ENCODE measurements at regions not wholly inside any gene's neighbourhood (a gene's known extent, or its start where the extent isn't known, plus 50 kb on each side); places are given as distances from the start of the nearest gene placed in this dataset.

GRCh38 chr14:94717808-94718207, 52.1 kb downstream of the GSC start:
- H3K4me3 ChIP-seq (ENCODE audit: low read depth, low read length), result no peak overlapping the region
- no peak for TF ChIP-seq CTCF (IDR thresholded peaks at IDR 0.05; ENCODE audit: insufficient read depth, low read length)
- DNase-seq (ENCODE audit: low read depth), result no peak

DNA sequence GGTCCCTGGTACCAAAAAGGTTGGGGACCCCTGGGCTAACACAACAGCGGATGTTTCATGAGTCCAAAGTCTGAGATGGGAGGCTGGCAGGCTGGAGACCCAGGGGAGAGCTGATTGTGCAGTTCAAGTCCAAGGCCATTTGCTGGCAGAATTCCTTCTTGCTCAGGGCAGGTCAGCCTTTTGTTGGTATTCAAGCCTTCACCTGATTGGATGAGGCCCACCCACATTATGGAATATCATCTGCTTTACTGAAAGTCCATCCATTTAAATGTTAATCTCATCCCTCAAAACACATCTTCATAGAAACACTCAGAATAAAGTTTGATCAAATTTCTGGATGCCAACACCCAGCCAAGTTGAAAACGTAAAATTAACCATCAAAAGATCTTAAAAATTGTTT, 52.9 kb downstream of the GSC start:
- TF ChIP-seq CTCF (IDR thresholded peaks at IDR 0.05; ENCODE audit: insufficient read depth, low read length), result no peak
- no peak overlapping the region for H3K4me3 ChIP-seq (ENCODE audit: low read depth, low read length)
- DNase-seq (ENCODE audit: low read depth), result no peak

DNA sequence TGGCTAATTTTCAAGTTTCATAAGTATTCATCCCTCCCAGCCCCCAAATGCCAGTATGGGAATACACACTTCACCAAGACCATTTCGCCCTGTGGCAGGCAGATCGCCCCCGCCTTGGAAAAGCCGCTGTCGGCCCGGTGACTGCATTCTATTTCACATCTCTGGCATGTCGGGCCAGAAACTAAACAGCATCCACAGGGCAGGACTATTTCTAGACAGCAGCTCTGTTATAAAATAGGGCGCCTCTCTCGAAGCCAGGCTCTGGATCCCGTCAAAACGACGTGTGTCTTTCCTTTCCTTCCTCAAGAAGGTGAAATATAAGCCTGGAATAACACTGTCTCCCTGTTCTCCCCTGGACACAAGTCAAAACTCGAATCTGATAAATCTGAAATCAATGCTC, 56.8 kb downstream of the GSC start:
- no peak for DNase-seq (ENCODE audit: low read depth)
- no peak for TF ChIP-seq CTCF (IDR thresholded peaks at IDR 0.05; ENCODE audit: insufficient read depth, low read length)
- H3K4me3 ChIP-seq (ENCODE audit: low read depth, low read length), result no peak overlapping the region

GRCh38 chr14:94710731-94711130, 59.2 kb downstream of the GSC start:
- no peak for TF ChIP-seq CTCF (IDR thresholded peaks at IDR 0.05; ENCODE audit: insufficient read depth, low read length)
- no peak for DNase-seq (ENCODE audit: low read depth)
- no peak overlapping the region for H3K4me3 ChIP-seq (ENCODE audit: low read depth, low read length)

DNA sequence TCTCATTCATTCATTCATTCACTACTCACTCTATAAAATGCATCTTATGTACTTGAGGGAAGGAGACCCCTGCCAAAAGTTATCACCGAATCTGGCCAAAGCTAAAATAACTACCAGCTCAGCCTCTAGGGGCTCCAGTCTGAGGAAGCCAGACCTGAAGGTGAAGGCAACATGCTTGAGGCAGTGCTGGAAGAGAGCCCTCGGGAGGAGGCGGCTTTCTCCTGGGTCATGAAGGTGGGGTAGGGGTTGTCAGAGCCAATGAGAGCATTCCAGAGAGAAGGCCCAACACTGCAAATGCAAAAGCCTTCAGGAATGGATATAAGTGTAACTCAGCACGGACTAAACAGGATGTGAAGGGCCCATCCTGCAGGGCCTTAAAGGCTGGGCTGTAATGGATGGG, 62.4 kb downstream of the GSC start:
- H3K4me3 ChIP-seq (ENCODE audit: low read depth, low read length), result no peak overlapping the region
- no peak for DNase-seq (ENCODE audit: low read depth)
- no peak for TF ChIP-seq CTCF (IDR thresholded peaks at IDR 0.05; ENCODE audit: insufficient read depth, low read length)

- no peak for TF ChIP-seq CTCF (IDR thresholded peaks at IDR 0.05; ENCODE audit: insufficient read depth, low read length)
- no peak for DNase-seq (ENCODE audit: low read depth)
- H3K4me3 ChIP-seq (ENCODE audit: low read depth, low read length), result no peak overlapping the region
Observed at GRCh38 chr14:94706133-94706532, 63.8 kb downstream of the GSC start.

DNA sequence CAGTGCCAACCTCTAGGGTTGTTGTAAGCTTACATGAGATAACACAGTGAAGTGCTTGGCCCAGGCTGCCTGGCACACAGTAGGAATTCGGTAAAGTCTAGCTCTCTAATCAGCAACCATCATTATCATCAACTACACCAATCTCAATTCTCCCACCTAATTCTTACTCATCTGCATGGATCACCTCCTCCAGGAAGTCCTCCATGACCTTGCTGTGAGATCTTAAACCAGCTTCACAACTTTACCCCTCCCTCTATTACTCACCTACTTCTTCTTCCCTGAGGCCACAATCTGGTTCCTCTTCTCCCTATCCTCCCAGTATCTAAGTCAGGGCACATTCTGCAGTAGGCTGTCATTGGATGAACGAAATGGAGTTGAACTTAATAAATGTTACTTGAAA, 67.3 kb downstream of the GSC start:
- H3K4me3 ChIP-seq (ENCODE audit: low read depth, low read length), result no peak overlapping the region
- no peak for DNase-seq (ENCODE audit: low read depth)
- no peak for TF ChIP-seq CTCF (IDR thresholded peaks at IDR 0.05; ENCODE audit: insufficient read depth, low read length)

All from fibroblast of the aortic adventitia (primary cell).